ENCODE measurements at regions not wholly inside any gene's neighbourhood (a gene's known extent, or its start where the extent isn't known, plus 50 kb on each side); places are given as distances from the start of the nearest gene placed in this dataset.
A peak's percentile ranks its signal among the peaks of the same experiment; 100 is the strongest.

GRCh38 chr1:94621395-94621794 lies 79.8 kb upstream of the F3 start:
- WGBS, 2 experiments (ENCODE audit: extremely low coverage in 2 of 2, insufficient read length in 1 of 2) = no CpG with 5 or more reads among the region's 3 CpGs
- ChIA-PET POLR2A (ENCODE audit: unreplicated experiment) (no interaction called here), CTCF (no interaction called here)
- H3K4ac ChIP-seq (ENCODE audit: low read depth, low read length) = peak overlapping the region; percentile 91
- peak overlapping the region; percentile 40; the same call in 1 of the 2 replicates for H3K27ac ChIP-seq (ENCODE audit: insufficient read depth, low read length)
- peak overlapping the region; percentile 79; the same call in 1 of the 2 replicates for H3K23ac ChIP-seq (ENCODE audit: low read depth, low read length)
- DNase-seq = peak; percentile 52
- H3K79me1 ChIP-seq (ENCODE audit: low read depth in 1 of 2, low read length in 2 of 2) = peaks cover 0 to 12% of the 10 kb centered on the region in 2 experiments; a peak in 2 of 4 replicates
- BruUV-seq (replicated peaks) = no TSS peak
- H2AK9ac ChIP-seq (replicated peaks; ENCODE audit: low read depth, low read length, poor library complexity) = peak overlapping the region; percentile 34
- peak overlapping the region; percentile 64 for H2BK5ac ChIP-seq (ENCODE audit: low read depth, low read length, poor library complexity, severe bottlenecking)
- H2BK15ac ChIP-seq (ENCODE audit: low read depth, low read length) = peak overlapping the region; percentile 87
- no peak overlapping the region for H3K9ac ChIP-seq (ENCODE audit: low read depth, low read length)
- no peak; the same call in 1 of the 2 replicates for ATAC-seq (ENCODE audit: low read depth)
- in situ Hi-C loops (cut with MboI; ENCODE audit: low sequenced_read_pairs) = no loop called here
- H3K4me1 ChIP-seq (ENCODE audit: control insufficient read depth, insufficient read depth, low read length) = peaks cover 30% of the 10 kb centered on the region
- peak overlapping the region; percentile 25 for H2AFZ ChIP-seq (replicated peaks; ENCODE audit: low read length, poor library complexity)
- no peaks in the 10 kb centered on the region for H3K27me3 ChIP-seq (ENCODE audit: control insufficient read depth, insufficient read depth, low read length)
- H4K20me1 ChIP-seq (ENCODE audit: insufficient read depth, low read length) = no peaks in the 10 kb centered on the region
- peak overlapping the region; percentile 85 to 89 for H4K8ac ChIP-seq (ENCODE audit: low read depth in 2 of 2, low read length in 2 of 2)
- no peak overlapping the region for H3K56ac ChIP-seq (ENCODE audit: extremely low read depth, insufficient read depth, low read length)
- H2BK20ac ChIP-seq (ENCODE audit: low read depth, low read length) = peak overlapping the region; percentile 99
- peak overlapping the region; percentile 93 for H2AK5ac ChIP-seq (ENCODE audit: low read depth, low read length)
- dilution Hi-C loops (cut with HindIII; ENCODE audit: low sequenced_read_pairs, unreplicated experiment) = no loop called here
- intact Hi-C loops (cut with micrococcal nuclease) = no loop called here
- no peak overlapping the region for H3K4me3 ChIP-seq (ENCODE audit: insufficient read depth, low read depth, low read length)
- peak overlapping the region; percentile 66 for H4K5ac ChIP-seq (ENCODE audit: low read depth, low read length)
- H3K9me1 ChIP-seq (ENCODE audit: insufficient read depth, low read length) = peaks cover 33% of the 10 kb centered on the region
- peak overlapping the region; percentile 81 for H3K14ac ChIP-seq (replicated peaks; ENCODE audit: low read depth, low read length)
- no peak for TF ChIP-seq CTCF (conservative IDR thresholded peaks at IDR 0.05; ENCODE audit: low read depth, low read length)
- TF ChIP-seq MAZ (IDR thresholded peaks at IDR 0.05; ENCODE audit: borderline replicate concordance, low read depth, low read length) = no peak
- TF ChIP-seq RFX5 (IDR thresholded peaks at IDR 0.05; ENCODE audit: low read depth, low read length) = no peak
- TF ChIP-seq CHD1 (IDR thresholded peaks at IDR 0.05; ENCODE audit: low read depth, low read length) = no peak
- no peak for TF ChIP-seq CEBPB (IDR thresholded peaks at IDR 0.05; ENCODE audit: low read depth, low read length)
- TF ChIP-seq USF2 (IDR thresholded peaks at IDR 0.05; ENCODE audit: low read depth, low read length) = no peak
- no peak for TF ChIP-seq RCOR1 (IDR thresholded peaks at IDR 0.05; ENCODE audit: insufficient replicate concordance, low read length)
- no peak; the same call in 1 of the 2 replicates for TF ChIP-seq FOS (IDR thresholded peaks at IDR 0.05; ENCODE audit: low read depth, low read length)
- no peak for TF ChIP-seq SMC3 (IDR thresholded peaks at IDR 0.05; ENCODE audit: low read depth, low read length)
- no peak for TF ChIP-seq MXI1 (IDR thresholded peaks at IDR 0.05; ENCODE audit: borderline replicate concordance, low read depth, low read length)
- TF ChIP-seq RAD21 (IDR thresholded peaks at IDR 0.05; ENCODE audit: low read length) = no peak
- TF ChIP-seq MAFK (IDR thresholded peaks at IDR 0.05; ENCODE audit: low read depth, low read length) = no peak
- no peak for TF ChIP-seq NFE2L2 (IDR thresholded peaks at IDR 0.05; ENCODE audit: low read depth, low read length)
- TF ChIP-seq POLR2A (IDR thresholded peaks at IDR 0.05; ENCODE audit: low read depth, low read length) = no peak
- TF ChIP-seq ELK1 (IDR thresholded peaks at IDR 0.05; ENCODE audit: borderline replicate concordance, low read depth, low read length) = no peak
- no peak; the same call in 1 of the 2 replicates for TF ChIP-seq BHLHE40 (IDR thresholded peaks at IDR 0.05; ENCODE audit: low read depth, low read length)
- H3K36me3 ChIP-seq (ENCODE audit: control insufficient read depth, insufficient read depth, low read length) = no peaks in the 10 kb centered on the region
- H4K91ac ChIP-seq (ENCODE audit: insufficient read depth, low read depth, low read length) = peak overlapping the region; percentile 89
- no peak overlapping the region for H3K4me2 ChIP-seq (ENCODE audit: low read depth, low read length)
- peak overlapping the region; percentile 74 for H3K18ac ChIP-seq (ENCODE audit: low read depth, low read length)
- H2BK120ac ChIP-seq (ENCODE audit: low read depth, low read length) = peak overlapping the region; percentile 96
- 0 out of 2 replicates have a peak, but pooled peaks cover 2% of the 10 kb centered on the region for H3K9me3 ChIP-seq (ENCODE audit: control insufficient read depth, insufficient read depth, low read length)
